ENCODE measurements at regions not wholly inside any gene's neighbourhood (a gene's known extent, or its start where the extent isn't known, plus 50 kb on each side); places are given as distances from the start of the nearest gene placed in this dataset.

DNA sequence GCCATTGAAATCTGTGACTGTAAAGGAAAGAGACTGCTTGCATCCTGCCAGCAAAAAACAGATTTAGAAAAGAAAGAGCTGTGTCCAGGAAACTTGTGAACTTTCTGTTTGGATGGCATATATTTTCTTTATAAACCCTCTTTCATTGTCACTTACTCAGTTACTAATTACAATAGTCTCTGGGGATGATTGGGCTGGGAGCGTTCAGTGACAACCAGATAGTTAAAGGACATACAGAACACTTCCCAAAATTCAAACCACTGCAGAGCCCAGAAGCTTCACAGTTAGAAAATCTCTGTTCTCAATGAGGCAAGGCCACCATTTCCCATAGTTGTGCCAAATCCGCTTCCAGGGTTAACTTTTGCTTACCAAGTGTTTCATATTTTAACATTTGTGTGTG, 98.6 kb upstream of the TAB2 start:
- DNase-seq = no peak

DNA sequence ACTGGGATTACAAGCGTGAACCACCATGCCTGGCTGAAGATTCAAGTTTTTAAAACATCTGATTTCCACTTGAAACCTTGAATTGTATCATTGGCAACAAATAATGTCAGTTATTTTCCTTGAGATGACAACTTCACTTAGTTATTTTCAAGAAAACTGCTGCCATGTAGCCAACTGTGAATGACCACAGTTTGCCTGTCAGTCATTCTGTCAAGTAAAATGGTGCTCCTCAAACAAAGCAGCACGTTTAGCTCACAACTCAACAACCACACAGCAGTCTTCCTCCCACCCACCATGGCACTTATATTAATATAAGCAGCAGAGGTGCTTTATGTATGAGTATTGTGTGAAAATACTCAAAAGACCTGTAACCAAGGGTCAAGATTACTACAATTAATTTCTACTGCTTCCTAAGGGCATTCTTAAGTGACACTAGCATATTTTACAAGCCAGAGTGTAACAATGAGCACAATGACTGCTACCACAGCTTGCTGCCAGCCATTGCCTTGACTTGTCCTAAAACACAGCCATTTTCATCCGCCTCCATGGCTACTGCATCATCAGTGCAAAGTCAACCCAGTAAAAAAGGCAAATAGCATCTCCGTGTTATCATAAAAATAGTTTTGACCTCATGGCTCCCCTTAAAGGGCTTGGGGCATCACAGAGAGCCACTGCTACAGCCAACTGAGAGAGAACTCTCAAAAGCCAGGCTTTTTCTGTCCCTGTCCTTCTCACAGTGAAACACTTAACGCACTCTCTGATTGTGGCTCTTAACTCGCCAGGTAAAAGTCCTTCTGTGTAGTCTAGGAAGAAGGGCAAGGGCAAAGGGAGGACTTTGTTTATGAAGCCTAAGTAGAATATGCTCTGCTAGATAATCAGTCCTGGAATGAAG, 96.4 kb upstream of the TAB2 start:
- no peak for DNase-seq

DNA sequence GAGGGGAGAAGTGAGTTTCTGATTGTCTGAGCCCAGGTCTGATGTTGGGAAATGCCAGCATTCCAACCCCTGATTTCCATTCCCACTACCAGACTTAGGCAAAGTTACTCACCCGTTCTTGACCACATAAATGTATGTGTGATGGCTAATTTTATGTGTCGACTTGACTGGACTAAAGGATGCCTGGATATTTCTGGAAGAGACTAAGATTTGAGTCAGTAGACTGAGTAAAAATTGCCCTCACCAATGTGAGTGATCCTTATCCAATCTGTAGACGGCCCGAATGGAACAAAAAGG, 95.8 kb upstream of the TAB2 start:
- no peak for DNase-seq

DNA sequence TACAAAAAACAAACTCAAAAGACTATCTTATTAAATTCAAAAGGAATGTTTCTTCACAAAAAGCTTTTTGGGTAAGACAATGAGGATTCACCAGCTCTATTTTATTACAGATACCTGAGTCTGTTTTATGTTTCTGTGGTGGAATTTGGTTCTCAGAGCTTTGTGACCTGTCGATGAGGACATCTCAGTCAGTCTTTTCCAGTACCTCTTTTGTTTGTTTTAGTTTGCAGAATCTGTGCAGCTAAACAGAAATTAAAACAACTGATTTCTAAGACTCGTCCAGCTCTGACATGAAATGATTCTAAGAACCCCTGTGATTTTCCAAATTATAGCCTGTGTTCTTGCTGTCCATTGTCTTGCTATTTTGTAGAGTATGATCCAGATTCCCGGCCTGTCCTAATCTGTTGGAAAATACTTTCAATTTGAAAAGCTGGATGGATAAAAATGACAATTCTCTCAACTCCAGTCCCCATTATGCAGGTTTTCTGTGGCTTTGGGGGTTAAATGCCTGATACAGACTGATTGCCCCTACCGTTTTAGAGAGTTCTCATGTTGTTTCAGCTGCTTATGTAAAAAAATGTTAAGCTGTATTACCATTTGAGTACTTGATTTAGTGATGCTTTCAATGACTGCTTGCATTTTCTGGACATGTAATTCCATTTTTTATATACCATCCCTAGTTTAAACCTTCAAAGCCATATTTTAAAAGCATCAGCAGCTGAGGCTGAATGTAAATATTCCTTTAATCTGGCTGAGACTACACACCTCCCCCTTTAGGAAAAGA, 94.2 kb upstream of the TAB2 start:
- DNase-seq = no peak

DNA sequence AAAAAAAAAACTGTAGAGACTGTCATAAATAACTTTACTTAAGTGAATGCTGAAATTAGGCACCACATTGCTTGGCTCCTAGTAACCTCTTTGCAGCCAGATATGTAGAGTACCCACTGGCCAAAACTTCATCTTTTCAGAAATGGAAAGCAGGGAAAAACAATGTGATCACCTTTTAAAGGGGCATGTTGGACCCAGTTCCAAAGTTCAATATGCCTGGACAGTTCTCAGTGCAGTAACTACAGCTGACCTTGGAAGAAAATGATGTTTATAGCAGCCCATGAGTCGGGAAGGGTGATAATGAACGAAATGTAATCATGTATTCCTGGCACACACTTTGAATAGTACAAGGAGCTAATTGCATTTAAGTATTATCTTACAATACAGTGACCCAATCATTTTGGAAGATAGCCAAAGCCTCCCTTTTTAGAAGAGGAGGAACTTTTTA, 93.6 kb upstream of the TAB2 start:
- no peak for DNase-seq

DNA sequence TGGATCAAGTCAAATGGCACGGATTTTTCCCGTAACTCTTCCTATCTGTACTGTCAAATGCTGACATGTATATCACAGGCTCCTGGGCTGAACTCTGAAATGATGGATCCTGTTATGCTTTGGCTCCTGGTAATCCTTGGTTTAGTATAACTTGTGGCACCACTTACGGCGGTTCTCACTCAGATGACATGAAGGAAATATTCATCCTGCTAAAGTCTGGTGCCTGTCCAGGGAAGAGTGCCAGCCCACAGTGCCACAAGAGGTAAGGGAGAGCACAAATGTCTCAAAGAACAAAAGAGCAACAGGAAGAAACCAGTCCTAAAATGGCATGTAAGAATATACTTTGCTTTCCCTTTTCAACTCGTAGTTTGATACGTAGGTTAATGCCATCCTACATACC, 93.1 kb upstream of the TAB2 start:
- no peak for DNase-seq

DNA sequence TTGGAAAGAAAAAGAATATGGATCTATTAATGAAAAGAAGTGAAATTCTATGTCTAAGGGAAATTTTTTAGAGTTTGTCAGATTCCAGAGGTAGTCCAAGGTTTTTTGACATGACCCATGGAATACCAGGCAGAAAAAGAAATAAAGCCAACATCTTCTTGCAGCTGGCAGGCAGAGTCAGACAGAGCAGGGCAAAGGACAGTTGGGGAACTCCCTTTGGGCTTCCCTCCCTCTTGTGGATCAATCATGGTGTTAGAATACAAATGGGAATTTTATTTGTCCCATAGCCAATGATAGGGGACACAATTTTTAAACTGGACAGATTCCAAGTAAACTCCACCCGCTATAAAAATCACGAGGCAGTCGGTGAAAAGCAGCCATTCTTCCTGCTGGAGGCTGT, 92.1 kb upstream of the TAB2 start:
- DNase-seq = no peak

DNA sequence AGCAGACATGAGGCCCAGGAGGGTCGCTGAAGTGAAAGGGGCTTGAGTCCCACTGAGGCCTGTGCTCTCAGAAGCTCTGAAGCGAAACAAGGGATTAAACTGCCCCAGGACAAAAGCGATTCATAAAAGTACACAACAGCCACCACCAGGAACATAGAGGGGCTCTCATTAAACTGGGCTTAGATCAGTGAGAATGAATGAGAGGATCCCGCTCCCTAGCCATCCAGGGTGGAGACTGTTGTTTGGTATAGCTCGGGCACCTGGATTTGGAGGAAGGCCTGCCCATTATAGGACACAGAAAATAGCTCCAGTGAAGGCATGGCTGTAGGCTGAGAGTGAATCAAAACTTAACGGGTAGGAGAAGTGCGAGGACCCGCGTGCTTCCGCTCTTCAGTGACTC, 91.6 kb upstream of the TAB2 start:
- no peak for DNase-seq

DNA sequence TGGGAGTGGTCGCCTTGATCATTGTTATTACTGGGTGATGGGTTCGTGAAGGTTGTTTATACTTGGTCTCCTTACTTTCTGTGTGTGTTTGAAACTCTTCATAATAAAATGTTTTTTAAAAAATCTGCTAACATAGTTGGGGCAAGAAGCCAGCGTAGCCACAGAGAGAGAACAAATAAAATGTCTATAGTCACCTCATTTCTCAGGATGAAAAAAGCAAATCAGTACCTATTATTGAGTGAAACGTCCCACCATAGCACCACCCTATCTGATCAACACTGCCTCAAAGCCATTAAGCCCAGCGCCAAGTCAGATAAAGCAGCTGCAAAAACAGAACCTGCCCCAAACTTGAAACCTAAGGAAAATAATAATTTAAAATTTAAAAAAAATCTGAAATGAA, 89.7 kb upstream of the TAB2 start:
- DNase-seq = no peak

DNA sequence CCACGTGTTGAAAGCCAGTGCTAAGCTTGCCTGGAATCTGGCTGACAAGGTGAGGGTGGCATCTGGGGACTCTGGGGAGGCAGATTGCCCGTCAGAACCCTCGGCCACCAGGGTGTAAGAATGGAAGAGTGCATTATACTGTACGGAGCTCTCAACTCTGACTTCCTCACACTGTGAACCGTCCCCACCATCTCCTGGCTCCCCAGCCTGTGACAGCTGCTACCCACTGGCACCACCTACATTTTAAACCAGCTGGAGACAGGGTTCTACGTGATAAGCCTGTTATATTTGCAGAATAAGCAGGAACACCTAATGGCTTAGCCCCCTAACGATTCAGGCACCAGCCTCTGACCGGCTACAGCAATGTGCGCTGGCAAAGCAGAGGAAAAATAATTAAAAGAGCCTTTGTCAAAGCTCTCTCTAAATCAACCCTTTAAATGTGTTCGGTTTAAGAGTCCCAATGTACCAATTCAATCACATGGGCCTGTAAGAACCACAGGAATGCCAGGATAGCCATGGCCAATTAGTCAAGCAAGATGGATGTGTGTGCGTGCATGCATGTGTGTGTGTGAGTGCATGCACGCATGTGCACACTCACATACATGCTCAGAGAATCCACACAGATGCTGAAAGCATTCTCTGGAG, 89.1 kb upstream of the TAB2 start:
- no peak for DNase-seq

DNA sequence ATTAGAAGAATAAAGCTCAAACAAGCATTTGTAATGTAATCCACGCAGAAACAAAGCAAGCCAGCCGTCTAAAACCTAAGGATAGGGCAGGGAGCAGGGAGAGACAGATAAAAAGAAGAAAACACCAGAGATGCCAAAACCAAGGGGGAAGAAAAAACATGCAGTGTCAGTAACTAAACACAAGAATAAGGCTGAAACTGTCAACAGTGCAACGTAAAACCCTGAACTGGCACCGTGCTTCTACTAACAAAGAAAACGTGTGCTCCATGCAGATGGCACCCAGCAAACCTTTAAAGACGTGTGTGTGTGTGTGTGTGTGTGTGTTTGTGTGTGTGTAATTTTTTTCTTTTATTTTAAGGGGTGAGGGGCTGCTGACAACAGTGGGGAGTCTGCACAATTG, 88.4 kb upstream of the TAB2 start:
- DNase-seq = no peak

DNA sequence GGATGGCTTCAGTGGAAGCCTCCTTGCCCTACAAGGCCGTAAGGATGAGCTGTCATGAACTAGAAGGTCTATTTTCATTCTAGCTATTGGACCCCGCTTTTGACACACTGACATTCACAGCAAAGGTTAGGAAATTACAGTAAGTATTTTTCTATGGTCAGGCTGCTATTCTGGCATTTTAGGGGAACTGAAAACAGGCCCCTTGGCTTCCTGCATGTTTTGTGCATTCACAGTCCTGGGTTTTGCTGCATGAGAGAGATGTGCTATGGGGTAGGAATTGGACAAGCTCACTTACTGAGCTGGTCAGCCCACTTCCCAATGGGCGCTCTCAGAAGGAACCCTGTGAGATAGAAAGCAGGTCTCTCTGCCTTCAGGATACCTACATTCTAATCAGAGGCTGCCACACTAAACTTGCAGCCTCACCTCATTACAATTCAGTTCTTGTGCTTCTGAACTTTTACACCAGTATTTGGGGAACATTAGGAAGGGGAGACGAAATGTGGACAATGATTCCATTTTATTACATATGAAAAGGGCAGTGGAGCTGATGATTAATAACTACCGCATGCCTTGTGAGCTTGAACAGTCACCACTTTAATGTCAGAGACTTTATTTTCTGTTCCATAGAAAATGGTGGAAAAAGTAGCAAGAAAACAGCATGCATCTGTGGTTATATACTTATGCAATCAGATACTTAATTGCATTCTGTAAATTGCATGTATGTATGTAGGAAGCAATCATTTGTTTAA, 86.6 kb upstream of the TAB2 start:
- no peak for DNase-seq

DNA sequence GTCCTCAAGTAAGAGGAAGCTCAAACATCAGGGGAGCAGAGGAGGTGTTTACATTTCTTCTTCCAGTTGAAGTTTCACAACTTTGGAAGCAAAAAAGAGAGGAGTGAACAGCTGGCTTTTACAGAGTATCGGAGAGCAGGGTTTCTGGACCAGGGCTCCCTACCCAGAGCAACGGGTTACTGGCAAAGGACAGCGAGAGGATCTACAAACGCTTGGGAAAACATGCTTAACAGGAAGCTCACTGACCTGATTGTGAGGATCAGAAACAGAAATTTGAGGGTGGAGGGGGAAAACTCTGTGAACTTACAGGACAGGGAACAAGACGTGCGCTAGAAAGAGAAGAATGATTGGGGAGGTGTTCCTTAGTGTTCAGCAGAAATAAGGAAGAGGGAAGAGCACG, 85.7 kb upstream of the TAB2 start:
- no peak for DNase-seq

DNA sequence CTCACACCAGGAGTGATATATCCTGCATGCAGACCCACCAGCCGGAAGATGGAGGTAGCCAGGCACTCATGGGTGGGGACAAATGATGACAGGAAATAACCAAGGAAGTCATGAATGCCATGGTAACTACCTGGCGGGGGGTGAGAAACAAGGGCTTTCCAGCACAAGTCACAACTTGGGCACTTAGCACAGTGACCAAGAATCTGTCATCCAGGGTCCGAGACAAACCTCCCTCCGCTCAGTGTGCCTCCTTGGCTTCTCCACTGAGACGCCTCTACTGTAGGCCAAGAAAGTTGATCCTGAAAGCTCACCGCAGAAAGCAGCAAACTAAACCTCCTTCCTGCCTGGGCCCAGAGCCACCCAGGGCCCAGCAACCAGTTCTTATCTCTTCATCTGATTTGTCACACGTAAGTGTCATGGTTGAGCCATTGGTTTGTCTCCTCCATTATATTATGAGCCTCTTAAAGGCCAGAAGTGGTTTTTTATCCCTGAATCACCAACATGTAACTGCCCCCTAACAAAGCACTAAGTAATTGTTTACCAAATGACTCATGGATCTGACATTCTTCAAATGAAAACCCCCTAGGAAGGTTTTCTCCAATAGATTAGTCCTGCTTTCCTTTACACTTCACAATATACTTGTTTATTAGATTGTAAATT, 84.3 kb upstream of the TAB2 start:
- peak; percentile 33 to 38 for DNase-seq

DNA sequence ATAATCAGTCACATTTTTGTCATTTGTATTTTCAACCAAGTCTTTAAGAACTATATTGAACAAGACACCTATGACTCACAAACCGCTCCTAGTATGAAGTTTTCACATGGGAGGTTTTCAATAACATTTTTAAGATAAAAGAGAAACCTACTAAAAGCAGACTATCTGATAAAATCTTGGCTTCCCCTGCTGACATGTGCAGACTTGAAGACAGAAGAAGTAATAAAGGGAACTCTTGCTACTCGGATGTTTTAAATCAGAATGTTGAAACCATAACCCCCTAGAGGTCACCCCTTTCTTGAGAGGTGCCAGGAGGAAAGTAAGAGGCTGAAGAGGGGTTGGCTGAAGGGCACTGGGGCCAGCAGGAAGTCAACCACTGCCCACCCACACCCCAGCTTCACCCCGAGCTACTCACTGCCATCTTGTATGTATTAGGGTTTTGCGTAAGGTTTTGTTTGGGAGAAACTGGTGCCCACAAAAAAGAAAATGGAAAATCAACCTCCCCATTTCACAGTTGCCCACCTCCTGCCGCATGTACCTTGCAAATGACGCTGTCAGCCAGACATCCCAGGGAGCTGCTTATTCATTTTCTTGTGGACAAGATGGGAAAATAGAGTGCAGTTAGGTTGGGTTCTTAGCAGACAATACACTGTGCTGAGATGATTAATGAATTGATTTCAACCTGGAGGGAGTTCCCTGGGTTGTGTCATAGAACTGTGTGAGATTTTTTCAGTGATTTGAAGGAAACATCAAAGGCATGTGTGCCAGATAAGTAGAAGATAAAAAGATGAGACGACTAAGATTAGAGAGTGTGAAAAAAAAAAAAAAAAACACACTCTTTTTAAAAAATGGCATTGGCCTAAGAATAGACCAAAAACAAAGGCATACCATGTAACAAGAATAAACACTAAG, 83.2 kb upstream of the TAB2 start:
- DNase-seq = peak; percentile 23 to 31

DNA sequence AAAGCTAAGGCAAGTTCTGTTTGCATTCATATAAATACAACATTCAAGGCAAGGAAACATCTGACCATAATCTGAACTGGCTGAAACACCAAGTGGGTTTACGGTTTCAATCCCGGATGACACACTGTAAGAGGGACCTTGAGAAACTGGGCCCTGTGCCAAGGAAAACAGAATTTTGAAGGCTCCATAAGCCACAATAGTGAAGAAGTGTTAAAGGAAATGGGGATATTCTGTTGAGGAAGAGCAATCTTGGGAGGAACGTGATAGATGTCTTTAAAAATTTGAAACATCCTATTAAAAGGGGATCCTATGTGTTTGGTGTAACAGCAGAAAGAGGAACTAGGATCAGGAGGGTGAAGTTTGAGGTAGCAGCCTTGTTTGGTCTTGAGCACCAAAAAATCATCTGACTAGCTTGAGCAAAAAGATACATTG, 82.4 kb upstream of the TAB2 start:
- no peak for DNase-seq

DNA sequence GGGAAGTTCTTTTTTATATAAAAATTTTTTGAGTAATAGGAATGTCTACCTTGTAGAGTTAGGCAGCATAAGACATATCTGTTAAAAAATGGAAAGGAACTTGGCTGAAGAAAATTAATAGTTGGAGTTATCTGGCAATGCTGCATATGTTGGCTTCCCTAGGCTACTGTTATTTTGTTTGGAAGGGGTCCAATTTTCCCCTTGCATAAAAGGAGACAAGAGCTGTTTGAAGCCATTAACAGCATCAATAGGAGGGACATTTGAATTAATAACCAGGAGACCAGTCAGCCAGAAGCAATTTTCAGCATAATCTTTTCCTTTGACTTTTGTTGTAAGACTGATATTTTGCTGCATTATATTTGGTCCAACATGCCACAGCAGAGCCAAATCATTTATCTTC, 80.9 kb upstream of the TAB2 start:
- no peak for DNase-seq

DNA sequence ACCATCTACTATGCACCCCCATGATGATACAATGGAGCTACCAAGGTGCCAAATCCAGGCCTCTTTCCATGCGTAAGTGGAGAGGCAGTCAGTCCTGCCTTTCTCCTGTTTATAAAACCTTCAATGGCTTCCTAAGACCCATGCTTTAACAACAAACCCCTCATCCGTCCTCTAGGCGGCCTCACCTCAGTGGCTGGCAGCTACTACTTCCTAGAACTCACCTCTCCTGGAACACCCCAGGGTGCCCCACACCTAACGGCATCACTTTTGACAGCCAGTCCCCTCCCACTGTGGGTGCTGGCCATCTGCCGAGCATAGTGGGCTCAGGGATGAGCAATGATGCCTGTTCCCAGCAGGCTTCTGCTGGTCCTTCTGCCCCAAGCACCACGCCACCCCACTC, 80.0 kb upstream of the TAB2 start:
- no peak for DNase-seq

DNA sequence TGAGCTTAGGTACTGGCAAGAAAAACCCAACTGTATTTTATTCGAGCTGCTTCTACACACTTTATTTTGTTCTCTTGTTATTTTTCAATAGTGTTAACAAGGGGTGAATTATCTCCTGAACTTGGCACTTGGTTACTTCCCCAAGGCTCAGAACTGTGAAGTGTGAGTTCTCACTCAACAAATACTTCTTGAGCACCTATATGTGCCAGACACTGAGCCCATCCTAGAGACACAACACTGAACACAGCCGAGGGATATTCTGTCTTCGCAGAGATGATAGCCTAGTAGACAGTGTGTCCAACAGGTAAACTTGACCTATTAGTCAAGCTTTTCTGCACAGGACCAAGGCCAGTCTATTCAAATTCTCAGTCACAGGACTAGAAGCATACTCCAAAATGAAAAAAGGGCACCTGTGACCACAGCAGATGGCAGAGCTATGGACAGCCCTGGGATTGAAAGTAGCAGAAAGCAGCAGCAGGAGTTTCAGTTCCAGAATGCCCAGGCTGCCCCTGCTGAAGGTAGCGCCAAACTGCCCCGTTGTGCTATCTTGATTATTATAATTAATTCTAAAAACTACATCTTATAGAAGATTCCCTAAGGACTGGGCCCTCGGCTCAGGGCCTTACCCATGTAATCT, 77.8 kb upstream of the TAB2 start:
- DNase-seq = no peak

DNA sequence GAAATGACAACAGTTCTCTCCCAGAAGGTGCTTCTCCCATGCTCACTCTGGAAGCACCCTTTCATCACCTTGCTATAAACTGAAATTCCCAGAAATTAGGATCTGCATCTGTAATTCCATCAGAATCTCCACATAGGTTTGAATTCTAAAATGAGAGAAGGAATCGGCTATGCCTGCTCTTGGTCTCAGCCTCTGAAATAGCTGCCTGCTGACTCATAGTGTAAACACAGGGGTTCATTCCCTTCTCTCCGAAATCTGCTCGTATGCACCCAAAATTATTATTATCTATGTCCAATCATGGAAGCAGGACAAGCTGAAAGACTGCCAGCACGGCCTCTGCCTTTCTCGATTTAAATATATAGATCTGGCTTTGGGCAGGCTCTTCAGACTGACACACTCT, 74.6 kb upstream of the TAB2 start:
- no peak for DNase-seq

DNA sequence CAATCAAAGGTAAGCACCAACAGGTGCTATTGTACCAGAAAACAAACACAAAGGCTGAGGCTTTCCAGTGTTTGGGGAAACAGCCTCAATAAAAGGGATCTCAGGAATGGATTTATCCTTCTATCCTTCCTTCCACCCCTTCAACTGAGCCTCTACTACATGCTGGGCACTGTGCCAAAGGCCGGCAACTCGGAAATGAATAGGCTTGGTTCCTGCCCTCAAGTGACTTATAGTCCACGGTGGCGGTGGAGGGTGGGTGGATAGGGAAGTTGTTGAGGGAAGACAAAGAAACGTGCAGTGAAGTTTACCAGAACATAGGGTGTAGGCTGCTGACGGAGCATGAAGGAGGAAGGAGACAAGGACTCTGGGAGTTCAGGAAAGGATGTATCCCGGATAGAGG, 73.4 kb upstream of the TAB2 start:
- DNase-seq = no peak

Data from activated CD4-positive, alpha-beta T cell treated with anti-CD3 and anti-CD28 coated beads, Interleukin-2, amount 50 U/mL, for 4 hours (primary cell).